Astrocyte (in vitro differentiated cells and primary cell): ENCODE measurements at regions not wholly inside any gene's neighbourhood (a gene's known extent, or its start where the extent isn't known, plus 50 kb on each side); places are given as distances from the start of the nearest gene placed in this dataset.

Experiments
- DNase-seq: peaks from one replicate; pipeline ENCODE4 v3.0.0-alpha.2; 2010; ENCODE audit warnings: low read depth
- FAIRE-seq: peaks from 2 replicates; lab custom pipeline; 2011; peaks lifted over from hg19 to GRCh38; lab: Jason Lieb, UNC
- H2AFZ ChIP-seq: 2 replicates; pipeline ENCODE4 v1.6.0; 2012; ENCODE audit warnings: low read depth, low read length, inconsistent platforms
- H3K27ac ChIP-seq: 2 replicates; pipeline ENCODE4 v1.5.1; 2011; ENCODE audit warnings: low read depth, low read length, inconsistent platforms
- H3K27me3 ChIP-seq: 2 replicates; pipeline ENCODE4 v1.6.0; 2011; ENCODE audit warnings: low read length, inconsistent platforms; ENCODE audit not compliant: insufficient read depth
- H3K36me3 ChIP-seq: 2 replicates; pipeline ENCODE4 v1.5.1; 2011; ENCODE audit warnings: low read length, inconsistent platforms; ENCODE audit not compliant: insufficient read depth
- H3K4me1 ChIP-seq: 2 replicates; pipeline ENCODE4 v1.5.1; 2011; ENCODE audit warnings: low read length, inconsistent platforms; ENCODE audit not compliant: insufficient read depth
- H3K4me2 ChIP-seq: 2 replicates; pipeline ENCODE4 v1.6.0; 2012; ENCODE audit warnings: low read length, inconsistent platforms
- H3K4me3 ChIP-seq: 2 replicates; pipeline ENCODE4 v1.5.1; 2011; ENCODE audit warnings: low read depth, mild to moderate bottlenecking, low read length, inconsistent platforms; ENCODE audit not compliant: insufficient read depth
- H3K79me2 ChIP-seq: 2 replicates; pipeline ENCODE4 v1.6.0; 2012; ENCODE audit warnings: mild to moderate bottlenecking, low read length, inconsistent platforms; ENCODE audit not compliant: insufficient read depth
- H3K9ac ChIP-seq: 2 replicates; pipeline ENCODE4 v1.6.0; 2012; ENCODE audit warnings: mild to moderate bottlenecking, low read length, inconsistent platforms
- H3K9me3 ChIP-seq: 2 replicates; pipeline ENCODE4 v1.5.1; 2012; ENCODE audit warnings: low read depth, mild to moderate bottlenecking, low read length, inconsistent platforms; ENCODE audit not compliant: insufficient read depth
- H4K20me1 ChIP-seq: 2 replicates; pipeline ENCODE4 v1.6.0; 2012; ENCODE audit warnings: low read length, inconsistent platforms; ENCODE audit not compliant: insufficient read depth
- H3K27ac Mint-ChIP-seq: one replicate; pipeline ENCODE4 v1.8.0; 2021; ENCODE audit warnings: mild to moderate bottlenecking, mixed read lengths; ENCODE audit not compliant: unreplicated experiment
- H3K27me3 Mint-ChIP-seq: one replicate; pipeline ENCODE4 v1.8.0; 2021; ENCODE audit warnings: low read depth, mixed read lengths; ENCODE audit not compliant: unreplicated experiment
- H3K36me3 Mint-ChIP-seq: one replicate; pipeline ENCODE4 v1.8.0; 2021; ENCODE audit warnings: low read depth, mixed read lengths; ENCODE audit not compliant: unreplicated experiment
- H3K4me1 Mint-ChIP-seq: one replicate; pipeline ENCODE4 v1.8.0; 2021; ENCODE audit warnings: low read depth, mixed read lengths; ENCODE audit not compliant: unreplicated experiment
- H3K4me3 Mint-ChIP-seq: one replicate; pipeline ENCODE4 v1.8.0; 2021; ENCODE audit warnings: mild to moderate bottlenecking, moderate library complexity, mixed read lengths; ENCODE audit not compliant: unreplicated experiment
- H3K9me3 Mint-ChIP-seq: one replicate; pipeline ENCODE4 v1.8.0; 2021; ENCODE audit warnings: mild to moderate bottlenecking, mixed read lengths; ENCODE audit not compliant: unreplicated experiment
- CTCF ChIP-seq: IDR thresholded peaks from 2 replicates; pipeline ENCODE4 v1.5.1; 2011; ENCODE audit warnings: low read depth, mild to moderate bottlenecking, inconsistent platforms, low read length, moderate library complexity; ENCODE audit not compliant: insufficient read depth
- EZH2 ChIP-seq: IDR thresholded peaks from 2 replicates; pipeline ENCODE4 v1.6.1; 2012; ENCODE audit warnings: mild to moderate bottlenecking, low read length, inconsistent platforms; ENCODE audit not compliant: insufficient read depth

GRCh38 chr12:98388126-98388525, 127.3 kb upstream of the TMPO start:
- no peak overlapping the region for H3K4me3 Mint-ChIP-seq
- Histone ChIP-seq H3K9ac (no peak overlapping the region), H3K4me3 (no peak overlapping the region), H3K9me3 (no peaks in the 10 kb centered on the region), H3K4me1 (no peaks in the 10 kb centered on the region), H3K27ac (no peak overlapping the region), H4K20me1 (no peaks in the 10 kb centered on the region), H3K27me3 (peaks cover 2% of the 10 kb centered on the region), H3K36me3 (no peaks in the 10 kb centered on the region), H2AFZ (no peak overlapping the region), H3K4me2 (no peak overlapping the region), H3K79me2 (no peaks in the 10 kb centered on the region)
- H3K9me3 Mint-ChIP-seq: no peaks in the 10 kb centered on the region
- FAIRE-seq (no peak), DNase-seq (no peak)
- TF ChIP-seq EZH2 (no peak), CTCF (no peak)
- H3K4me1 Mint-ChIP-seq: no peaks in the 10 kb centered on the region
- peaks cover 5% of the 10 kb centered on the region for H3K27me3 Mint-ChIP-seq
- no peak overlapping the region for H3K27ac Mint-ChIP-seq
- H3K36me3 Mint-ChIP-seq: no peaks in the 10 kb centered on the region

- Histone ChIP-seq H3K4me3 (no peak overlapping the region), H3K9me3 (no peaks in the 10 kb centered on the region), H3K79me2 (no peaks in the 10 kb centered on the region), H3K36me3 (no peaks in the 10 kb centered on the region), H3K9ac (no peak overlapping the region), H3K27me3 (peaks cover 2% of the 10 kb centered on the region), H3K27ac (no peak overlapping the region), H4K20me1 (no peaks in the 10 kb centered on the region), H3K4me2 (no peak overlapping the region), H2AFZ (no peak overlapping the region), H3K4me1 (no peaks in the 10 kb centered on the region)
- Mint-ChIP-seq H3K27me3 (peaks cover 5% of the 10 kb centered on the region), H3K4me1 (no peaks in the 10 kb centered on the region), H3K27ac (no peak overlapping the region), H3K36me3 (no peaks in the 10 kb centered on the region), H3K4me3 (no peak overlapping the region), H3K9me3 (no peaks in the 10 kb centered on the region)
- no peak for DNase-seq
- no peak for FAIRE-seq
- TF ChIP-seq CTCF (no peak), EZH2 (no peak)
Observed at GRCh38 chr12:98389593-98389992, 125.8 kb upstream of the TMPO start.

GRCh38 chr12:98397323-98398105, 117.9 kb upstream of the TMPO start:
- H3K4me1 Mint-ChIP-seq: peaks cover 33% of the 10 kb centered on the region

More at GRCh38 chr12:98397323-98398105, 117.9 kb upstream of the TMPO start:
- no peaks in the 10 kb centered on the region for H3K36me3 Mint-ChIP-seq
- H3K27me3 Mint-ChIP-seq: no peaks in the 10 kb centered on the region
- TF ChIP-seq CTCF: peak; percentile 81
- TF ChIP-seq EZH2: no peak
- Histone ChIP-seq H3K9ac (peak overlapping the region; percentile 59), H2AFZ (peak overlapping the region; percentile 77), H3K27me3 (no peaks in the 10 kb centered on the region), H3K4me3 (peak overlapping the region; percentile 51), H4K20me1 (no peaks in the 10 kb centered on the region), H3K79me2 (no peaks in the 10 kb centered on the region), H3K4me2 (peak overlapping the region; percentile 84), H3K4me1 (peaks cover 14% of the 10 kb centered on the region), H3K9me3 (no peaks in the 10 kb centered on the region), H3K27ac (no peak overlapping the region), H3K36me3 (no peaks in the 10 kb centered on the region)
- peak overlapping the region; percentile 29 for H3K27ac Mint-ChIP-seq
- peak overlapping the region; percentile 71 for H3K4me3 Mint-ChIP-seq
- DNase-seq (peak; percentile 42), FAIRE-seq (no peak)
- H3K9me3 Mint-ChIP-seq: no peaks in the 10 kb centered on the region
